Osteoblast (primary cell): ENCODE measurements at regions not wholly inside any gene's neighbourhood (a gene's known extent, or its start where the extent isn't known, plus 50 kb on each side); places are given as distances from the start of the nearest gene placed in this dataset.
A peak's percentile ranks its signal among the peaks of the same experiment; 100 is the strongest.

ENCODE experiments used
- DNase-seq: peaks from one replicate; pipeline ENCODE4 v3.0.0; 2011; ENCODE audit warnings: low spot score, mixed read lengths; ENCODE audit not compliant: insufficient read length; ENCODE audit errors: missing footprints
- H2AFZ ChIP-seq: 2 replicates; pipeline ENCODE4 v1.6.0; 2011; ENCODE audit warnings: mild to moderate bottlenecking, low read length
- H3K27ac ChIP-seq: 2 replicates; pipeline ENCODE4 v1.5.1; 2011; ENCODE audit warnings: mild to moderate bottlenecking, low read depth, low read length, moderate library complexity
- H3K27me3 ChIP-seq: 2 replicates; pipeline ENCODE4 v1.6.0; 2012; ENCODE audit warnings: mild to moderate bottlenecking, control low read depth, inconsistent platforms, low read length, moderate library complexity; ENCODE audit not compliant: insufficient read depth
- H3K36me3 ChIP-seq: 2 replicates; pipeline ENCODE4 v1.5.1; 2011; ENCODE audit warnings: mild to moderate bottlenecking, low read length, control low read depth, moderate library complexity; ENCODE audit not compliant: insufficient read depth
- H3K4me1 ChIP-seq: 2 replicates; pipeline ENCODE4 v1.5.1; 2011; ENCODE audit warnings: mild to moderate bottlenecking, low read length, control low read depth, moderate library complexity; ENCODE audit not compliant: insufficient read depth
- H3K4me2 ChIP-seq: 2 replicates; pipeline ENCODE4 v1.6.0; 2011; ENCODE audit warnings: mild to moderate bottlenecking, low read length; ENCODE audit not compliant: insufficient read depth
- H3K4me3 ChIP-seq: fragments of 200-600 bp; sonication (generic); 3 replicates; pipeline ENCODE4 v1.5.1; 2012; ENCODE audit warnings: mild to moderate bottlenecking, low read length, inconsistent platforms; ENCODE audit not compliant: insufficient read depth
- H3K79me2 ChIP-seq: 2 replicates; pipeline ENCODE4 v1.6.0; 2012; ENCODE audit warnings: mild to moderate bottlenecking, low read length, control low read depth, inconsistent platforms; ENCODE audit not compliant: insufficient read depth
- H3K9me3 ChIP-seq: 2 replicates; pipeline ENCODE4 v1.5.1; 2011; ENCODE audit warnings: low read depth, low read length, control low read depth
- H4K20me1 ChIP-seq: 2 replicates; pipeline ENCODE4 v1.6.0; 2012; ENCODE audit warnings: mild to moderate bottlenecking, low read length, control low read depth; ENCODE audit not compliant: insufficient read depth
- CTCF ChIP-seq: IDR thresholded peaks from 2 replicates; pipeline ENCODE4 v1.5.1; 2011; ENCODE audit warnings: mild to moderate bottlenecking, low read depth, low read length, moderate library complexity; ENCODE audit errors: extremely low read depth

DNA sequence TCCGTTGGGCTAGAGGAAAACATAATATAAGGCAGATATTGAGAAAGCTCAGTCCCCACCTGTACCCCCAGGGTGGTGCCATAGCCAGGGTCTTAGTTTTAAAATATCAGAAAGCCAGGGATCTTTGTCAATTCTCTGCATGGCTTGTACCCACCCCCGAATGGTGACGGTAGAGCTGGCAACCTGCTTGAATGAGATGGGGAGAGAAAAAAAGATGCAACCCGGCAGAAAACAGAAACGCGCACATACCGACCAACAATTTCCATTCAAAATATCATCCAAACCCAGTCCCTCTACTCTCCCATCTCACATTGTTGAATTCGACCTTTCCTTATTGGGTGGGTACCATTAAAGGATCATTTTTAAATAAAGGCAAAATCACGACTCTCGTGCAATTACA lies 543.9 kb downstream of the MIAT start:
- Histone ChIP-seq H3K4me2 (no peak overlapping the region), H3K79me2 (no peaks in the 10 kb centered on the region), H3K36me3 (no peaks in the 10 kb centered on the region), H2AFZ (no peak overlapping the region), H3K27ac (no peak overlapping the region), H4K20me1 (no peaks in the 10 kb centered on the region), H3K4me3 (no peak overlapping the region), H3K27me3 (no peaks in the 10 kb centered on the region), H3K4me1 (peaks cover 24% of the 10 kb centered on the region), H3K9me3 (no peaks in the 10 kb centered on the region)
- TF ChIP-seq CTCF = no peak
- DNase-seq = no peak

GRCh38 chr22:27201741-27202140 lies 544.4 kb downstream of the MIAT start:
- peak overlapping the region; percentile 76 for H3K27ac ChIP-seq
- no peak for DNase-seq
- H3K4me2 ChIP-seq = no peak overlapping the region

GRCh38 chr22:27203276-27203660 lies 545.9 kb downstream of the MIAT start:
- Histone ChIP-seq H2AFZ (no peak overlapping the region), H3K4me2 (peak overlapping the region; percentile 62), H3K27ac (peak overlapping the region; percentile 65), H3K4me3 (no peak overlapping the region), H4K20me1 (no peaks in the 10 kb centered on the region), H3K4me1 (peaks cover 34% of the 10 kb centered on the region), H3K9me3 (no peaks in the 10 kb centered on the region), H3K36me3 (no peaks in the 10 kb centered on the region), H3K79me2 (no peaks in the 10 kb centered on the region), H3K27me3 (no peaks in the 10 kb centered on the region)
- TF ChIP-seq CTCF = no peak
- no peak for DNase-seq

More at GRCh38 chr22:27201741-27202140, 544.4 kb downstream of the MIAT start:
- Histone ChIP-seq H3K36me3 (no peaks in the 10 kb centered on the region), H4K20me1 (no peaks in the 10 kb centered on the region), H3K79me2 (no peaks in the 10 kb centered on the region), H3K27me3 (no peaks in the 10 kb centered on the region), H3K4me1 (peaks cover 24% of the 10 kb centered on the region), H2AFZ (no peak overlapping the region), H3K9me3 (no peaks in the 10 kb centered on the region), H3K4me3 (no peak overlapping the region)
- TF ChIP-seq CTCF = no peak

DNA sequence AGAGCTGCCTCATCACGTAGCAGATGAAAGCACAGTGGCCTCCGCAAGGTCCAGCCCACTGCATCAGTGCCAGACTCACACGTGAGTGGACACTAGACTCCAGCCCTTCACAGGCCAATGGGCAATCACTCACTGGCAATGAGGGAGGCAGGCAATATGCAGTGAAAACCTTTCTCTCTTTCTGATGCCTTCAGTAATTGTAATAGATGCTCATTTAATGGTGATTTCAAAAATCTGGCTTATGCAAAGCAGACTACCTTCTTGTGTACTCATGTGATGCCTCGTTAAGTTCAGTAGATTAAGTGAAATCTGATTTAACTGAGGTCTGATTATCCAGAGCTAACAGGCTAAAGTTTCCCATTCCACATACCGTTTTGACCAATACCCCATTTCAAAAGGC lies 546.9 kb downstream of the MIAT start:
- Histone ChIP-seq H3K4me3 (no peak overlapping the region), H2AFZ (no peak overlapping the region), H3K27me3 (no peaks in the 10 kb centered on the region), H3K79me2 (no peaks in the 10 kb centered on the region), H3K36me3 (no peaks in the 10 kb centered on the region), H4K20me1 (no peaks in the 10 kb centered on the region), H3K27ac (no peak overlapping the region), H3K9me3 (no peaks in the 10 kb centered on the region), H3K4me1 (peaks cover 36% of the 10 kb centered on the region), H3K4me2 (no peak overlapping the region)
- no peak for DNase-seq
- TF ChIP-seq CTCF = no peak
